Transverse colon (tissue), 4 donors: ENCODE measurements at regions not wholly inside any gene's neighbourhood (a gene's known extent, or its start where the extent isn't known, plus 50 kb on each side); places are given as distances from the start of the nearest gene placed in this dataset.
A peak's percentile ranks its signal among the peaks of the same experiment; 100 is the strongest.

Experiments used
- DNase-seq: peaks from one replicate; pipeline ENCODE4 v3.0.0-alpha.2; 2019
- H3K27ac ChIP-seq, 4 donors: fragments of 200-600 bp; sonication (generic); 2 replicates each; pipeline ENCODE4 v1.5.1; 2016 to 2018; ENCODE audit warnings: inconsistent platforms in 4 of 4
- H3K27me3 ChIP-seq: fragments of 200-600 bp; sonication (generic); 2 replicates; pipeline ENCODE4 v1.5.1; 2017; ENCODE audit warnings: inconsistent platforms
- H3K36me3 ChIP-seq, 4 donors: fragments of 200-600 bp; sonication (generic); 2 replicates each; pipeline ENCODE4 v1.5.1; 2017 to 2019; ENCODE audit warnings: inconsistent platforms in 4 of 4
- H3K4me1 ChIP-seq, 4 donors: fragments of 200-600 bp; sonication (generic); 2 replicates each; pipeline ENCODE4 v1.5.1; 2017 to 2020; ENCODE audit warnings: inconsistent platforms in 4 of 4
- H3K4me3 ChIP-seq, 4 donors: fragments of 200-600 bp; sonication (generic); 1 replicate in 1 of 4; 2 replicates in 3 of 4; pipeline versions ENCODE4 v1.5.1 to v1.6.1; 2017 to 2019; ENCODE audit warnings: inconsistent platforms in 4 of 4
- H3K9me3 ChIP-seq, 2 donors: fragments of 200-600 bp; sonication (generic); 2 replicates each; pipeline ENCODE4 v1.5.1; 2017 to 2019; ENCODE audit warnings: inconsistent platforms in 2 of 2
- EP300 ChIP-seq: sonication (generic); formaldehyde crosslinking; IDR thresholded peaks from one replicate; pipeline ENCODE4 v1.6.1; 2017; ENCODE audit warnings: antibody characterized with exemption, low read depth
- POLR2A ChIP-seq: fragments of 450-650 bp; IDR thresholded peaks from one replicate; pipeline ENCODE4 v1.6.1; 2016; ENCODE audit warnings: antibody characterized with exemption, mild to moderate bottlenecking, moderate library complexity
- POLR2AphosphoS5 ChIP-seq, 3 donors: sonication (generic); formaldehyde crosslinking; IDR thresholded peaks; one replicate each; pipeline ENCODE4 v1.6.1; 2016; ENCODE audit warnings: antibody characterized with exemption in 3 of 3
- WGBS, 2 donors: methylation state at CpG; one replicate each; pipeline ENCODE4 v1.1.5; 2018; ENCODE audit warnings: low coverage in 1 of 2; 5-methylcytosine and 5-hydroxymethylcytosine counted together
- in situ Hi-C, 4 donors: fragments of 200-750 bp; cut with MboI; loops; one replicate each; pipeline versions ENCODE4 v1.15.0 to v1.15.1; 2017; ENCODE audit warnings: low sequenced_read_pairs in 3 of 4, low pct_ligation_motif_present in 1 of 4, low pct_unique_long_range_greater_than_20kb in 1 of 4
- intact Hi-C: fragments of 100-400 bp; cut with DNase I; formaldehyde crosslinking; loops from one replicate; pipeline ENCODE4 v1.15.1; 2023; ENCODE audit warnings: low total_unique reads
- TF ChIP-seq, protein P1 (sequence below), 5 experiments: fragments of 200-600 bp in 3 of 5; fragments of 450-650 bp in 2 of 5; sonication (generic) in 3 of 5; IDR thresholded peaks; 1 replicate in 2 of 5; 2 replicates in 3 of 5; pipeline ENCODE4 v1.5.1; 2016 to 2017; ENCODE audit warnings: antibody characterized with exemption in 5 of 5, inconsistent platforms in 3 of 5, mild to moderate bottlenecking in 2 of 5, moderate library complexity in 1 of 5

DNA sequence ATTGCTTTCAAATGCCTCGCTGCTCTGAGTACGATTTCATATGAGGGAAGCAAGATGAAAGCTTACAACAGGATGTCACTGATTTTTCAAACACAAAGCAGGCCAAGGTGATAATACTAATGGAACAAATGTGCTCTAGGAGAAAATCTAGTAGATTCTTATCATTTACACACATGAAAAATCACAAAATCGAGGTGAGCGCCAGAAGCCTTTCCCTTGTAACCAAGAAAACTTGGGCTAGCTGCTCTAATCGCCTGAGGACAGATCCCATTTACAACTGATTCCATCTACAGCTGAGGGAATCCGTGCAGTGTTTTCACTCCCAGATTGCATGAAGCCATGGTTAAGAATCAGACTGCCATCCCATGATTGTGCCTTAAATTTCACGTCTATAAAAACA, 117.5 kb downstream of the TM2D1 start:
- no peak for TF ChIP-seq EP300
- TF ChIP-seq POLR2AphosphoS5 (IDR thresholded peaks at IDR 0.05) = no peak
- TF ChIP-seq POLR2A = no peak
- TF ChIP-seq, protein P1, sequence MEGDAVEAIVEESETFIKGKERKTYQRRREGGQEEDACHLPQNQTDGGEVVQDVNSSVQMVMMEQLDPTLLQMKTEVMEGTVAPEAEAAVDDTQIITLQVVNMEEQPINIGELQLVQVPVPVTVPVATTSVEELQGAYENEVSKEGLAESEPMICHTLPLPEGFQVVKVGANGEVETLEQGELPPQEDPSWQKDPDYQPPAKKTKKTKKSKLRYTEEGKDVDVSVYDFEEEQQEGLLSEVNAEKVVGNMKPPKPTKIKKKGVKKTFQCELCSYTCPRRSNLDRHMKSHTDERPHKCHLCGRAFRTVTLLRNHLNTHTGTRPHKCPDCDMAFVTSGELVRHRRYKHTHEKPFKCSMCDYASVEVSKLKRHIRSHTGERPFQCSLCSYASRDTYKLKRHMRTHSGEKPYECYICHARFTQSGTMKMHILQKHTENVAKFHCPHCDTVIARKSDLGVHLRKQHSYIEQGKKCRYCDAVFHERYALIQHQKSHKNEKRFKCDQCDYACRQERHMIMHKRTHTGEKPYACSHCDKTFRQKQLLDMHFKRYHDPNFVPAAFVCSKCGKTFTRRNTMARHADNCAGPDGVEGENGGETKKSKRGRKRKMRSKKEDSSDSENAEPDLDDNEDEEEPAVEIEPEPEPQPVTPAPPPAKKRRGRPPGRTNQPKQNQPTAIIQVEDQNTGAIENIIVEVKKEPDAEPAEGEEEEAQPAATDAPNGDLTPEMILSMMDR (IDR thresholded peaks at IDR 0.05) = no peak
- peak overlapping the region; percentile 31 to 67 (median 60) for H3K27ac ChIP-seq
- H3K4me3 ChIP-seq = no peak overlapping the region
- intact Hi-C loops (no loop called here), in situ Hi-C loops (no loop called here)
- no peaks in the 10 kb centered on the region for H3K36me3 ChIP-seq
- no peaks in the 10 kb centered on the region for H3K27me3 ChIP-seq
- H3K9me3 ChIP-seq = no peaks in the 10 kb centered on the region
- H3K4me1 ChIP-seq = no peaks in the 10 kb centered on the region
- WGBS, 2 donors = 83 to 86% methylated on average over 5 to 7 of the region's 7 CpGs
- no peak for DNase-seq

DNA sequence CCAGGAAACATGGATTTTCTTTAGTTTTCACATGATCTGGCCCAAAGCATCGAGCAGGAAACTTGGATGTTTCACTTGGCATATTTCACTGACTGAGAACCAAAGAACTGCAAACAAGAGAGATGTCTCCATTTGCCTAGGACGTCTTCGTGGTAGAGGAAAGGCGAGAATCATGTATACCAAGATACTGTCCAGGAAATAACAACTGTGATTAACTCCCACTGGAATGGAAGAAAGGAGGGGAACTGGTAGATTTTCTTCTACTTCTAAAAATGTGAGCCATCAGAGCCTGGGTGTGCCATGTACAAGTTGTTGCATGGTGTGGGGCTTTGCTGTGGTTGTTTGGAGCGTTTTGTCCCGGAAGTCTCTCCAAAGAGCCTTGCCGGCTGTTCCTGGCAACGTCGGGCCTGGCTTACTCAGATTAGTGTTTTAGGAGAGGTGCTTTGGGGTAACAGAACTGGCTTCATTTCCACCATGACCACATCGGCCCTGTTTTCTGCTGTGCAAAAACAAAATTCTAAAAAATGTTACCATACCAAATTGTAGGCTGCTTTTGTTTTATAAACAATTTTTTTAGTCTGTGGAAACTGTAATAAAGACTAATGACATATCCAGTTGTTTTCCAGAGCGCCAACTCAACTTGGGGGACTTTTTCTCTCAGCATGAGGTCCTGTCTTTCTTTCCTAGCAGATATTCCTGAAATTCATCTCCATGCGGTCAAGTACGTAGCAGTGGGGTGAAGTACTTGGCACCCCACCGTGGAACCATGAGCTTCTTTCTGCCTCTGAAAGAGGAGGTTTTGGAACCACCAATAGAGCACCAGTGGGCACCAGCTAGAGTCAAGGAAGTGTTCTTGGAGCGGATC, 118.3 kb downstream of the TM2D1 start:
- H3K27ac ChIP-seq = peak overlapping the region; percentile 31 to 67 (median 60)
- no peaks in the 10 kb centered on the region for H3K27me3 ChIP-seq
- intact Hi-C loops = no loop called here
- TF ChIP-seq POLR2AphosphoS5 (IDR thresholded peaks at IDR 0.05) (peak in 1 of 3 donors; percentile 46), EP300 (no peak)
- no peaks in the 10 kb centered on the region for H3K36me3 ChIP-seq
- 58 to 78% methylated on average over 11 to 15 of the region's 15 CpGs for WGBS, 2 donors
- in situ Hi-C loops = no loop called here
- peak; percentile 28 for DNase-seq
- no peaks in the 10 kb centered on the region for H3K9me3 ChIP-seq
- H3K4me3 ChIP-seq = no peak overlapping the region
- no peaks in the 10 kb centered on the region for H3K4me1 ChIP-seq

DNA sequence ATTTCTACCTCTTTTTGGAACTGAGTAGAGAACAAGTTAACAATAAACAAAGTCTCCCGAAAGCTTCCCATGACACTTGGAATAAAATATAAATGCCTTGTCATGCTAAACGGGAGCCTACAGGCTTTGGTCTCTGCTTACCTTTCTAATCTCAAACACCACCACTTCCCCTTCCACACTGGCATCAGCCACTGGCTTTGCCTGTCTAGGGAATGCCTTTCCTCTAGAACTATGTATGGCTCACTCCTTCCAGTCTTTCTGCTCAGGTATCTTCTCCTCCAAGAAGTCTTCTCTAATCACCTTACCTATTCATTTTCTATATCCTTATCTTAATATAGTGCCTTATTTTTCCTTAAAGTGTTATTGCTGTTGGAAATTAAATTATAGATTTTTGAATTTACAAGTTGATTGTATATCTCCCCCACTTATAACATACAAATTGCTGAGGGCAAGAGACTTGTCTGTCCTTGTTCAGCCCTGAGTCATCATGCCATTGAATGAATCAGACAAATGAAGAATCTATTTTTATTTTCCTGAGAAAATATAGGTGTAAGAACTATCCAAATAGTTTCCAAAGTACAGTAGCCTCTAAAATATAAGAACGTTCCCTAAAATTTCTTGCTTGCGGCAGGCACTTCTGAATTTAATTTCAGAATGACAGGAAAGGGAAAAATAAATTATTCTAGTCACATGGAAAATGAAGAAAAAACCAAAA, 119.2 kb downstream of the TM2D1 start:
- Histone ChIP-seq H3K4me3 (no peak overlapping the region), H3K27ac (peak overlapping the region; percentile 31 to 67 (median 52)), H3K36me3 (no peaks in the 10 kb centered on the region), H3K27me3 (no peaks in the 10 kb centered on the region), H3K4me1 (no peaks in the 10 kb centered on the region), H3K9me3 (no peaks in the 10 kb centered on the region)
- no peak for TF ChIP-seq EP300
- TF ChIP-seq POLR2A = no peak
- no peak for TF ChIP-seq POLR2AphosphoS5 (IDR thresholded peaks at IDR 0.05)
- TF ChIP-seq, protein P1 (IDR thresholded peaks at IDR 0.05) = no peak
- intact Hi-C loops = no loop called here
- 80 to 85% methylated on average over 4 of the region's 4 CpGs for WGBS, 2 donors
- no peak for DNase-seq
- in situ Hi-C loops = no loop called here

DNA sequence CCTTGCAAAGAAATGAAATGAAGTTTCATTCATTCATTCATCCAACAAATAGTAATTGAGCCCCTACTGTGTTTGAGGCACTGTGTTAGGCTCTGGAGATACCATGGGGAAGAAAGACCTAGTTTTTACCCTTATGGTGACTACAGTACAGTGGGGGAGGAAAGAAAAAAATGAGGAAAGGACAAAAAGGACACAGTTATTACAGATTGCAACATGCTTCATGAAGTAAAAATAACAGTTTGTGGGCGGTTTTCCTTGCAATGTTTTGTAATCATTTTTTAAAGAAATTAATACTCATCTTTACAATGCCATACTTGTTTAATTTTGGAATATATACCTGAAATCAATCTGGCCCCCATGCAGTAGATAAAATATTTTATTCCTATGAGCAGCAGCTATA, 120.3 kb downstream of the TM2D1 start:
- H3K27me3 ChIP-seq = no peaks in the 10 kb centered on the region
- in situ Hi-C loops (no loop called here), intact Hi-C loops (no loop called here)
- 78 to 86% methylated on average over 1 of the region's 1 CpG for WGBS, 2 donors
- no peak overlapping the region for H3K4me3 ChIP-seq
- no peak overlapping the region for H3K27ac ChIP-seq
- no peak for DNase-seq
- TF ChIP-seq POLR2AphosphoS5 (IDR thresholded peaks at IDR 0.05) (no peak), POLR2A (no peak), EP300 (no peak)
- TF ChIP-seq, protein P1 (IDR thresholded peaks at IDR 0.05) = no peak
- H3K9me3 ChIP-seq = no peaks in the 10 kb centered on the region
- H3K36me3 ChIP-seq = no peaks in the 10 kb centered on the region
- no peaks in the 10 kb centered on the region for H3K4me1 ChIP-seq
